ENCODE measurements at regions not wholly inside any gene's neighbourhood (a gene's known extent, or its start where the extent isn't known, plus 50 kb on each side); places are given as distances from the start of the nearest gene placed in this dataset.
A peak's percentile ranks its signal among the peaks of the same experiment; 100 is the strongest.
"Not testable (repeated sequence)": the region's sequence is repeated elsewhere in the genome, so short reads cannot be mapped to it uniquely, and the experiment has no call there.

DNA sequence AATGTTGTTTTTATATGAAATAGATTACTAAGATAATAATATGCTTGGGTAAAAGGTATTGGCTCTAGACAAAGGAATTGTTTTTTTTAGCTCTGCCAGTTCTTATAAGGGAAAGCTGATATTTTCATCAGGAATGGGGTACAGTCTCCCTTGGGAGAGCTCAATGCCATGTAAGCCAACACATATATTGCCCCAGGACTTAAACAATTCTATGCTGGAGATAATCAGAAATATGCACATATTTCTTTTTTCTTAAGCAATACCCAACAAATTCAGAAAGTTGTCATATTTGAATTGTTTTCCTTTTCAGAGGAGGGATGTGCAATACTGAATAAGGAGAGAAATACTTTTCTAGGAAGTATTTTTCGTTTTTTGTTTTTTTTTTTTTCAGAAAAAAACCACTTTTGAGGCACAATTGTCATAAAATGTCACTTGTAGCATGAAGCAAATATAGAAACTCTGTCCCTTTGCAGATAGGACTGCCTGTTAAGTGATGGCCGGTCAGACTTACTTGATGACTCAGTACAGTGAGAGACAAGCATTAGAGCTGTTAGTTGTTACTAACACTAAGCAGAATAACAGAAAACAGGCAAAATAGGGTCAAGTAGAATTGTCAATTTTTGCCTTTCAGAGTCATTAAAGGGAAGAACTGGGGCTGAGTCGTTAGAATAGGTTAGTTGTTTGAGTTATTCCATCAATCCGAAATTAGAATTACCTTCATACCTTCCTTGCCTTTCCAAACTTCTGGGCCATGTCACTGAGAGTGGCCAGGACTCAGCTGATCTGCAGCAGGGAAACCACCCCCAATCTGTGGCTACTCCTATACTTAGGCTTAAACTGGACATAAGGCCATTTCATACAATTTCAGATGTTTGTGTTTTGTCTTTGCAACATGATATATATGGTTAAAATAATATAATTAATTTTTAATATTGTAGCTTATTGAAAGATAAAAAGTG, 168.1 kb downstream of the SLC38A4 start:
- CTCF ChIA-PET: interaction anchor here (1.1 to 1.6 kb wide), 4 partner anchors 19 to 533 kb away, joined by 3 to 4 read pairs (median 4); no protein-coding TSS in a partner anchor
- 46% methylated on average over 4 of the region's 4 CpGs for WGBS (ENCODE audit: missing lambda C conversion rate)
- DNase-seq (ENCODE audit: low read depth in 1 of 2, low spot score in 1 of 2): no peak
- POLR2A ChIA-PET: interaction anchor here (0.7 to 0.8 kb wide), 2 partner anchors 184 to 274 kb away, joined by 3 read pairs; no protein-coding TSS in a partner anchor
- ATAC-seq: no peak
- TF ChIP-seq CBX8 (IDR thresholded peaks at IDR 0.05): no peak
- TF ChIP-seq, protein P1, sequence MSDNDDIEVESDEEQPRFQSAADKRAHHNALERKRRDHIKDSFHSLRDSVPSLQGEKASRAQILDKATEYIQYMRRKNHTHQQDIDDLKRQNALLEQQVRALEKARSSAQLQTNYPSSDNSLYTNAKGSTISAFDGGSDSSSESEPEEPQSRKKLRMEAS (IDR thresholded peaks at IDR 0.05): no peak
- no peak for TF ChIP-seq HOXB13 (CRISPR knock-in tag; IDR thresholded peaks at IDR 0.05; ENCODE audit: low read depth)
- TF ChIP-seq, protein P2, sequence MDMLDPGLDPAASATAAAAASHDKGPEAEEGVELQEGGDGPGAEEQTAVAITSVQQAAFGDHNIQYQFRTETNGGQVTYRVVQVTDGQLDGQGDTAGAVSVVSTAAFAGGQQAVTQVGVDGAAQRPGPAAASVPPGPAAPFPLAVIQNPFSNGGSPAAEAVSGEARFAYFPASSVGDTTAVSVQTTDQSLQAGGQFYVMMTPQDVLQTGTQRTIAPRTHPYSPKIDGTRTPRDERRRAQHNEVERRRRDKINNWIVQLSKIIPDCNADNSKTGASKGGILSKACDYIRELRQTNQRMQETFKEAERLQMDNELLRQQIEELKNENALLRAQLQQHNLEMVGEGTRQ (IDR thresholded peaks at IDR 0.05): no peak
- no peak for TF ChIP-seq POLR2A (IDR thresholded peaks at IDR 0.05; ENCODE audit: low read length)
- TF ChIP-seq EP300 (IDR thresholded peaks at IDR 0.05): no peak
- TF ChIP-seq, protein P3, sequence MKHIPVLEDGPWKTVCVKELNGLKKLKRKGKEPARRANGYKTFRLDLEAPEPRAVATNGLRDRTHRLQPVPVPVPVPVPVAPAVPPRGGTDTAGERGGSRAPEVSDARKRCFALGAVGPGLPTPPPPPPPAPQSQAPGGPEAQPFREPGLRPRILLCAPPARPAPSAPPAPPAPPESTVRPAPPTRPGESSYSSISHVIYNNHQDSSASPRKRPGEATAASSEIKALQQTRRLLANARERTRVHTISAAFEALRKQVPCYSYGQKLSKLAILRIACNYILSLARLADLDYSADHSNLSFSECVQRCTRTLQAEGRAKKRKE (CRISPR knock-in tag; IDR thresholded peaks at IDR 0.05; ENCODE audit: low read depth): no peak
- TF ChIP-seq JUNB (IDR thresholded peaks at IDR 0.05): no peak
- TF ChIP-seq, protein P4, sequence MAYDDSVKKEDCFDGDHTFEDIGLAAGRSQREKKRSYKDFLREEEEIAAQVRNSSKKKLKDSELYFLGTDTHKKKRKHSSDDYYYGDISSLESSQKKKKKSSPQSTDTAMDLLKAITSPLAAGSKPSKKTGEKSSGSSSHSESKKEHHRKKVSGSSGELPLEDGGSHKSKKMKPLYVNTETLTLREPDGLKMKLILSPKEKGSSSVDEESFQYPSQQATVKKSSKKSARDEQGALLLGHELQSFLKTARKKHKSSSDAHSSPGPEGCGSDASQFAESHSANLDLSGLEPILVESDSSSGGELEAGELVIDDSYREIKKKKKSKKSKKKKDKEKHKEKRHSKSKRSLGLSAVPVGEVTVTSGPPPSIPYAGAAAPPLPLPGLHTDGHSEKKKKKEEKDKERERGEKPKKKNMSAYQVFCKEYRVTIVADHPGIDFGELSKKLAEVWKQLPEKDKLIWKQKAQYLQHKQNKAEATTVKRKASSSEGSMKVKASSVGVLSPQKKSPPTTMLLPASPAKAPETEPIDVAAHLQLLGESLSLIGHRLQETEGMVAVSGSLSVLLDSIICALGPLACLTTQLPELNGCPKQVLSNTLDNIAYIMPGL (CRISPR knock-in tag; IDR thresholded peaks at IDR 0.05; ENCODE audit: borderline replicate concordance): no peak
- TF ChIP-seq TP53 (CRISPR knock-in tag; IDR thresholded peaks at IDR 0.05): no peak
- TF ChIP-seq, protein P5, sequence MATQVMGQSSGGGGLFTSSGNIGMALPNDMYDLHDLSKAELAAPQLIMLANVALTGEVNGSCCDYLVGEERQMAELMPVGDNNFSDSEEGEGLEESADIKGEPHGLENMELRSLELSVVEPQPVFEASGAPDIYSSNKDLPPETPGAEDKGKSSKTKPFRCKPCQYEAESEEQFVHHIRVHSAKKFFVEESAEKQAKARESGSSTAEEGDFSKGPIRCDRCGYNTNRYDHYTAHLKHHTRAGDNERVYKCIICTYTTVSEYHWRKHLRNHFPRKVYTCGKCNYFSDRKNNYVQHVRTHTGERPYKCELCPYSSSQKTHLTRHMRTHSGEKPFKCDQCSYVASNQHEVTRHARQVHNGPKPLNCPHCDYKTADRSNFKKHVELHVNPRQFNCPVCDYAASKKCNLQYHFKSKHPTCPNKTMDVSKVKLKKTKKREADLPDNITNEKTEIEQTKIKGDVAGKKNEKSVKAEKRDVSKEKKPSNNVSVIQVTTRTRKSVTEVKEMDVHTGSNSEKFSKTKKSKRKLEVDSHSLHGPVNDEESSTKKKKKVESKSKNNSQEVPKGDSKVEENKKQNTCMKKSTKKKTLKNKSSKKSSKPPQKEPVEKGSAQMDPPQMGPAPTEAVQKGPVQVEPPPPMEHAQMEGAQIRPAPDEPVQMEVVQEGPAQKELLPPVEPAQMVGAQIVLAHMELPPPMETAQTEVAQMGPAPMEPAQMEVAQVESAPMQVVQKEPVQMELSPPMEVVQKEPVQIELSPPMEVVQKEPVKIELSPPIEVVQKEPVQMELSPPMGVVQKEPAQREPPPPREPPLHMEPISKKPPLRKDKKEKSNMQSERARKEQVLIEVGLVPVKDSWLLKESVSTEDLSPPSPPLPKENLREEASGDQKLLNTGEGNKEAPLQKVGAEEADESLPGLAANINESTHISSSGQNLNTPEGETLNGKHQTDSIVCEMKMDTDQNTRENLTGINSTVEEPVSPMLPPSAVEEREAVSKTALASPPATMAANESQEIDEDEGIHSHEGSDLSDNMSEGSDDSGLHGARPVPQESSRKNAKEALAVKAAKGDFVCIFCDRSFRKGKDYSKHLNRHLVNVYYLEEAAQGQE (IDR thresholded peaks at IDR 0.05): no peak
- TF ChIP-seq CHD2 (IDR thresholded peaks at IDR 0.05; ENCODE audit: low read length, partially characterized antibody): no peak
- no peak for TF ChIP-seq ZFP36 (IDR thresholded peaks at IDR 0.05; ENCODE audit: borderline replicate concordance, partially characterized antibody)
- TF ChIP-seq EHMT2 (IDR thresholded peaks at IDR 0.05; ENCODE audit: low read depth): no peak
- no peak for TF ChIP-seq SMC3 (IDR thresholded peaks at IDR 0.05)
- TF ChIP-seq, protein P6, sequence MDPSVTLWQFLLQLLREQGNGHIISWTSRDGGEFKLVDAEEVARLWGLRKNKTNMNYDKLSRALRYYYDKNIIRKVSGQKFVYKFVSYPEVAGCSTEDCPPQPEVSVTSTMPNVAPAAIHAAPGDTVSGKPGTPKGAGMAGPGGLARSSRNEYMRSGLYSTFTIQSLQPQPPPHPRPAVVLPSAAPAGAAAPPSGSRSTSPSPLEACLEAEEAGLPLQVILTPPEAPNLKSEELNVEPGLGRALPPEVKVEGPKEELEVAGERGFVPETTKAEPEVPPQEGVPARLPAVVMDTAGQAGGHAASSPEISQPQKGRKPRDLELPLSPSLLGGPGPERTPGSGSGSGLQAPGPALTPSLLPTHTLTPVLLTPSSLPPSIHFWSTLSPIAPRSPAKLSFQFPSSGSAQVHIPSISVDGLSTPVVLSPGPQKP (IDR thresholded peaks at IDR 0.05; ENCODE audit: low read depth, low read length): no peak
- TF ChIP-seq RFX5 (IDR thresholded peaks at IDR 0.05): no peak
- H3K4me3 ChIP-seq: no peak overlapping the region
- H3K4me1 ChIP-seq: peaks cover 29% of the 10 kb centered on the region
- H3K9me3 ChIP-seq: no peaks in the 10 kb centered on the region
- peak overlapping the region in 1 of 2 experiments; percentile 79; a peak in 4 of 6 replicates for H3K27ac ChIP-seq
- FAIRE-seq: no peak
- no peak overlapping the region for H3K4me2 ChIP-seq

DNA sequence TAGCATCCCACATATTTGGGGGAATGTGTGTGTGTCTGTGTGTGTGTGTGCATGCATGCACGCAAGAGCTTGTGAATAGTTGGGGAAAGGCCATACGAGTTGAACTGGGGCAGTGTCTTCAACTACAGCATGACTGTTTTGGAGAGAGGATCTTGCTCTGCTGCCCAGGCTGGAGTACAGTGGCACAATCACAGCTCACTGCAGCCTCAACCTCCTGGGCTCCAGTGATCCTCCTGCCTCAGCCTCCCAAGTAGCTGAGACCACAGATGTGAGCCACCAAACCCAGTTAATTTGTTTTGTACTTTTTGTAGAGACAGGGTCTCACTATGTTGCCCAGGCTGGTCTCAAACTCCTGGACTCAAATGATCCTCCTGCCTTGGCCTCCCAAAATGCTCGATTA, 169.8 kb downstream of the SLC38A4 start:
- CTCF ChIA-PET: interaction anchor here (1.3 kb wide), 1 partner anchor 302 kb away, joined by 3 read pairs; no protein-coding TSS in a partner anchor
- DNase-seq (ENCODE audit: low read depth in 1 of 2, low spot score in 1 of 2); H3K4me2 ChIP-seq; POLR2A ChIA-PET; FAIRE-seq; ATAC-seq; H3K9me3 ChIP-seq; H3K27ac ChIP-seq; H3K4me3 ChIP-seq: not testable (repeated sequence)
- peaks cover 20% of the 10 kb centered on the region for H3K4me1 ChIP-seq
- 81% methylated on average over 3 of the region's 3 CpGs for WGBS (ENCODE audit: missing lambda C conversion rate)

All from A549 (cell line).